GM19328 (cell line): ENCODE measurements at regions not wholly inside any gene's neighbourhood (a gene's known extent, or its start where the extent isn't known, plus 50 kb on each side); places are given as distances from the start of the nearest gene placed in this dataset.
"Not testable (repeated sequence)": the region's sequence is repeated elsewhere in the genome, so short reads cannot be mapped to it uniquely, and the experiment has no call there.

Source experiments
- ATAC-seq: cut with Tn5 transposase; IDR thresholded peaks from one replicate; pipeline ENCODE4 v1.9.1; 2021; ENCODE audit warnings: mild to moderate bottlenecking, moderate library complexity; ENCODE audit not compliant: unreplicated experiment

GRCh38 chr4:84032372-84032771 is 466.7 kb downstream of the NKX6-1 start:
- ATAC-seq = peak; percentile 70

- ATAC-seq = peak; percentile 47
These were observed 467.7 kb downstream of the NKX6-1 start for GRCh38 chr4:84031401-84031800.

DNA sequence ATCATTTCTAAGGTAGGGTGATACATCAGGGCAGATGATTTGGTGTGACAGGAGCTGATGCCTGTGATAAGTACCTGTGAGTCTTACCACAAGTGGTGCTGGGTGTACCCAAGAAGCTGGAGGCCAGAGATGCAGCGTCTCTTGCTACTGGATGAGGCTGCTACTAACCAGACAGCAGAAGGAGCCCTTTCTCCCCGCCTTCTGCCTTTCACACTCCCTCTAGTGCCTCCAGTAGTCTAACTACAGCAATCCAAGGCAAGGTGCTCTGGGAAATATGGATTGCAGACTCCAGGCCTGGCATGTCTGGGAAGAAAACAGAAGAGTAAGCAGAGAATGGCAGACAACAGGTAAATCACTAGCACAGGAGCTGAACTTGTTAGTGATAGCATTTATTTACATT is 470.8 kb downstream of the NKX6-1 start:
- no peak for ATAC-seq

- no peak for ATAC-seq
These were observed 474.7 kb downstream of the NKX6-1 start for GRCh38 chr4:84024405-84024804.

DNA sequence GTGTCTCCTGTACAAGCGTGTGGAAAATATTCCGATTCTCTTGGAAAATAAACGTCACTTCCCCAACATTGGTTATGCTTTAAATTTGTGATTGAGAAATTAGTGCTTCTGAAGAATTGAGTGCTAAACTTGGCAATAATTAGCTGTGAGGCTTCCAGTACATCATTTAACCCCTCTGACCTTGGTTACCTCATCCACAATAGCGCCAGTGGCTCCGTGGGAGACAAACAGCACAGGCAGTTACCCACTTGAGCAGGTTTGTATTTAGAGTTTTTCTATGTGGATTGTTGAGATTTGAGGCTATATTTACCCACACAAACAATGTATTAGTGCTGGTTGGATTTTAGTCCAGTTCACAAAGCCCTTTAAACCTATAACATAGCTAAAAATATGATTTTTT is 476.5 kb downstream of the NKX6-1 start:
- ATAC-seq = no peak

GRCh38 chr4:84019626-84020025 is 479.5 kb downstream of the NKX6-1 start:
- no peak for ATAC-seq

- no peak for ATAC-seq
These were observed 467.1 kb downstream of the GPAT3 start for GRCh38 chr4:84003046-84003445.

DNA sequence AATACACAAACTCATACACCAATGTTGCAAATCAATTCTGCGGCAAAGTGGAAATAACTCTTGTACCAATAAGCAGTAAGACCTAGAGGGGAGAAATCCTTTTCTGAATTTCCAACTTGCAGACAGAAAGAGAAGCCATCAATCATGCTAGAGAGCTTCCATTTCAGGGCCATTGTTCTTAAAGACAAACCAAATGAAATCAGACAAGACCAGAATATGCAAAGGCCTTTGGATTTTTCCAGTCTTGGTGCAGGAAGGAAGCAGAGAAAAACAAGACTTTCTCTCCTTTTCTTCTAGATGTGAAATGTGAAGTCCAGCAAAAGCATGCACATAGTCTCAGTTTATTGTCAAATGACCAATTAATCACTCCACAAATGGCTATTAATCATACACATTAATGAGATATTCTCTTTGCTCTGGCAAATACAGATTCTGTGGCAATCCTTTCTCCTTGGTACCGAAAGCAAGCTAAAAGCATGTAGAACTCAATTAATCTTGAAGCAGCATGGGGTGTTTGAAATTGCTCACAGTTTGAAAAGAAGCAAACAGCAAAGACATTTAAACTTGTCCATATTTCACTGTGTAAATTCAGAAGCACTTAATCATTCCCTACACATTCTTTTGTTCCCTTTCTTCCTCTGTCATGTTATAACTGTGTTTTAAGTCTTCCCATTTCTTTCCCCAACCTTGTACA is 466.1 kb downstream of the GPAT3 start:
- ATAC-seq = no peak

DNA sequence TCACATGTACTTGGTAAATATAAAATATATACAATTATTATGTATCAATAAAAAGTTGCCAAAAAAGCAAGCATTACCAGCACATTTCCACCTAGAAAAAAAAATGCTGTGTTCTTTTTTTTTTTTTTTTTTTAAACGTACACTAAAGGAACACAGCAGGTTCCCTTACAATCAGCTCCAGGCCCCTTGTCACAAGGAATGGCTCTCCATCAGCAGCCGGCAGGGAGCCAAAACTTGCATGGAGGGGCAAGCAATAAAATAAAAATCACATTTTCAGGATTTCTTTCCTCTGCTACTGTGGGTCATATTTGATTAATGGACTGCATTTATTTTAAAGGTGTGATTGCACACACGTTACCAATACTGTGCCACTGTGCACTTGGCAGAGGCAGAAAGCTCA is 460.3 kb downstream of the GPAT3 start:
- ATAC-seq = no peak

GRCh38 chr4:83993774-83994173 is 457.9 kb downstream of the GPAT3 start:
- ATAC-seq = no peak

DNA sequence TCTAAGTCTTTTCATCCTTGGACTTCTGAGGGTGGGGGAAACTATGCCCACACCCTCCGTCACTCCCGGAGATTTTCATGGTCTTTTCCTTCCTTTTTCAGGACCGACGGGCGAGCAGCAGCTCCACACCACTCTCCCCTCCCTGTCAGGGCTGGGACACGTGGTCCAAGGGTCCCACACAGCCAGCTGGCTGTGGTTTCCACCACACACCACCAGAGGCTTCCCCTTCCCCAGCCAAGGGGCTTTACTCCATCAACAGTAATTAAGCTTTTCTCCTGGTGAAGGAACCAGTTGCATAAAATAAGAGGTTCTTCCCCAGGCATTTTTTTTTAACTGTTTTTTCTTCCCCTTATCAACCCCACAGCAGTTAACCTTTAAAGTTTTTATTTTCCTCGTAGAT is 453.9 kb downstream of the GPAT3 start:
- ATAC-seq = no peak

- ATAC-seq = no peak
These were observed 445.2 kb downstream of the GPAT3 start for GRCh38 chr4:83981156-83981555.

GRCh38 chr4:83979773-83980172 is 443.9 kb downstream of the GPAT3 start:
- ATAC-seq = no peak

DNA sequence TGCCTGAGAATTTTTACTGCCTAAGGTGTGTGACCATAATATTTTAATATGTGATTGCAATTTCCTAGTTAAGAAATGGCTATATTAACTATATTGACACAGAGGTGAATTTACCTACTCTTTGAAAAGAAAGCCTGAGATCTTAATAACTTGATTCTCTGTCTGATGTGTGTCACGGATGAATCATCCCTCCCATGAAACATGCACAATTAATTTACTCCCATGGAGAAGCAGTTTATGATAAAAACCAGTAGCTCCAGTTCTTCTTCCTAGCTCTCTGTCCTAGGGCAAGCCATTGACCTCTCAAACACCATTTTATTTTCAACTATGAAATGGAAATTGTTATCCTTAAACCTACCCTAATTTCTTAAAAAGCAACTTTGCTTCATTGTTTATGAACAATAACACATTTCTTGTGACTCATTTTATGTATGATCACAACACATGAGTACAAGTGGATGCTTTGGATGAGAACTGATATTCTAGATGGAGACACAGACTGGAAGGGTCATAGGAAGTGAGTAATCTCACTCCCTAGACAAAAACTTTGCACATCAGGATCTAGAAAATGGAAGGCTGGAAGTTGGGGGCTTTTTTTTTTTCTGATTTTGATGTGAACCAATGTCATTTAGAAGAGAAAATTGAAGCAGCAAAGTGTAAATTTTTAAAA is 438.3 kb downstream of the GPAT3 start:
- ATAC-seq = no peak

GRCh38 chr4:83964996-83965541 is 429.2 kb downstream of the GPAT3 start:
- no peak for ATAC-seq

DNA sequence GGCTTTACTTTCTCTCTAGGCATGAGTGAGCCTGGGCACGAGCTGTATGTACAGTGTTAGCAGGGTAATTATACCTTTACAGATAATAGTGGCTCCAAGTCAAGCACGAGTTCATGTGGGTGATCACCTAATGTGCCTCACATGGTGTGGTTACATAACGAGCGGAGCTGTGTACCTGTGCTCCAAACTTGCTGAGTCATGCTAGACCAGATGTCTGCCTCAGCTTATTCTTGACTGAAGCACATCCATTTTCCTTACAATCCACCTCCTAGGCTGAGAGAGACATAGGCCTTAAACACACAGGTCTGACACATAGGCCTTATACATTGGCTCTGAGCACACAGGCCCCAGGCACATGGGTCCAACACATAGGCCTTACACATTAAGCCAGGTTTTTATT is 426.6 kb downstream of the GPAT3 start:
- ATAC-seq = no peak

GRCh38 chr4:83961575-83961974 is 425.7 kb downstream of the GPAT3 start:
- no peak for ATAC-seq

GRCh38 chr4:83959160-83959559 is 423.3 kb downstream of the GPAT3 start:
- ATAC-seq = no peak

GRCh38 chr4:83947830-83948193 is 411.9 kb downstream of the GPAT3 start:
- ATAC-seq = no peak

GRCh38 chr4:83947125-83947829 is 411.4 kb downstream of the GPAT3 start:
- ATAC-seq = no peak

GRCh38 chr4:83943691-83944090 is 407.8 kb downstream of the GPAT3 start:
- not testable (repeated sequence) for ATAC-seq
